ENCODE measurements at regions not wholly inside any gene's neighbourhood (a gene's known extent, or its start where the extent isn't known, plus 50 kb on each side); places are given as distances from the start of the nearest gene placed in this dataset.

DNA sequence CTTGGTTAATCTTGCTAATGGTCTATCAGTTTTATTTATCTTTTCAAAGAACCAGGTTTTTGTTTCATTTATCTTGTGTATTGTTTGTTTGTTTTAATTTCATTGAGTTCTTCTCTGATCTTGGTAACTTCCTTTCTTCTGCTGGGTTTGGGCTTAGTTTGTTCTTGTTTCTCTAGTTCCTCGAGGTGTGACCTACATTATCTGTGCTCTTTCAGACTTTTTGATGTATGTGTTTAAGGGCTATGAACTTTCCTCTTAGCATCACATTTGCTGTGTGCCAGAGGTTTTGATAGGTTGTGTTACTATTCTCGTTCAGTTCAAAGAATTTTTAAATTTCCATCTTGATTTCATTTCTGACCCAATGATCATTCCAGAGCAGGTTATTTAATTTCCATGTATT, 365.4 kb upstream of the GATB start:
- no peak for TF ChIP-seq ARNT (IDR thresholded peaks at IDR 0.05)
- no peak for TF ChIP-seq NFRKB (IDR thresholded peaks at IDR 0.05)
- TF ChIP-seq SUZ12 (IDR thresholded peaks at IDR 0.05), result no peak
